Testis (tissue), 2 donors: ENCODE measurements at regions not wholly inside any gene's neighbourhood (a gene's known extent, or its start where the extent isn't known, plus 50 kb on each side); places are given as distances from the start of the nearest gene placed in this dataset.

Experiments used
- DNase-seq: peaks from one replicate; pipeline ENCODE4 v3.0.0-alpha.2; 2019
- H3K27ac ChIP-seq, 2 donors: fragments of 200-600 bp; sonication (generic); one replicate each; pipeline ENCODE4 v1.5.1; 2019
- H3K27me3 ChIP-seq: fragments of 200-600 bp; sonication (generic); one replicate; pipeline ENCODE4 v1.5.1; 2019
- H3K36me3 ChIP-seq: fragments of 200-600 bp; sonication (generic); one replicate; pipeline ENCODE4 v1.5.1; 2017; ENCODE audit warnings: low read depth; ENCODE audit errors: missing control alignments
- H3K4me1 ChIP-seq: fragments of 200-600 bp; sonication (generic); one replicate; pipeline ENCODE4 v1.5.1; 2019
- H3K4me3 ChIP-seq, 2 donors: fragments of 200-600 bp; sonication (generic); one replicate each; pipeline ENCODE4 v1.5.1; 2017 to 2019
- H3K9me3 ChIP-seq: fragments of 200-600 bp; sonication (generic); one replicate; pipeline ENCODE4 v1.5.1; 2017
- POLR2A ChIP-seq: fragments of 450-650 bp; IDR thresholded peaks from one replicate; pipeline ENCODE4 v1.6.1; 2017; ENCODE audit warnings: antibody characterized with exemption, mild to moderate bottlenecking, moderate library complexity
- WGBS, 2 donors: methylation state at CpG; one replicate each; pipeline ENCODE4 v1.1.5; 2018; 5-methylcytosine and 5-hydroxymethylcytosine counted together
- intact Hi-C: fragments of 100-400 bp; cut with DNase I; formaldehyde crosslinking; loops from one replicate; pipeline ENCODE4 v1.15.1; 2023; ENCODE audit warnings: low total_unique reads
- TF ChIP-seq, protein P1 (sequence below), 3 experiments: fragments of 450-650 bp in 2 of 3; fragments of 200-600 bp in 1 of 3; sonication (generic) in 1 of 3; IDR thresholded peaks; one replicate each; pipeline ENCODE4 v1.5.1; 2016 to 2019; ENCODE audit warnings: antibody characterized with exemption in 3 of 3, mild to moderate bottlenecking in 2 of 3, moderate library complexity in 1 of 3

DNA sequence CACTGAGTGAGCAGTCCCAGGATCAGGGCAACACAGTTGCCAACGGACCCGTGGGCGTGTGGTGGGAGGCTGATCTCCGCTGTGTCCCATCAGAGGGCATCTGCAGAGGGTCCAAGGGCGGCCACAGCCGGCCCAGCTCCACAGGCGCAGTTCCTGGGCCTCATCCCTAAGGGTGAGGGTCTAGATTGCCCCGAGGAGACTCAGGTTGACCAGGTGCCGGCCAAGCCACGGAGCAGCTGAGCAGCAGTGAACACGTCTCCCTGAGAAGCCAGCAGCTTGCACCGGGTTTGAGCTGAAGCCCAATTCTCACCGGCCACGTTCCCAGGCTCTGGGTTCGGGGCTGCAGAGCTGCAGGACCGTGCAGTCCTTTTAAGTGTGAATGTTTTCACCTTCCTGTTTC lies 58.8 kb upstream of the ADGRA1 start:
- no peaks in the 10 kb centered on the region for H3K27me3 ChIP-seq
- H3K36me3 ChIP-seq = no peaks in the 10 kb centered on the region
- no peaks in the 10 kb centered on the region for H3K9me3 ChIP-seq
- no peak for DNase-seq
- no peak overlapping the region for H3K27ac ChIP-seq
- WGBS, 2 donors = 83 to 87% methylated on average over 4 to 16 of the region's 16 CpGs
- TF ChIP-seq, protein P1, sequence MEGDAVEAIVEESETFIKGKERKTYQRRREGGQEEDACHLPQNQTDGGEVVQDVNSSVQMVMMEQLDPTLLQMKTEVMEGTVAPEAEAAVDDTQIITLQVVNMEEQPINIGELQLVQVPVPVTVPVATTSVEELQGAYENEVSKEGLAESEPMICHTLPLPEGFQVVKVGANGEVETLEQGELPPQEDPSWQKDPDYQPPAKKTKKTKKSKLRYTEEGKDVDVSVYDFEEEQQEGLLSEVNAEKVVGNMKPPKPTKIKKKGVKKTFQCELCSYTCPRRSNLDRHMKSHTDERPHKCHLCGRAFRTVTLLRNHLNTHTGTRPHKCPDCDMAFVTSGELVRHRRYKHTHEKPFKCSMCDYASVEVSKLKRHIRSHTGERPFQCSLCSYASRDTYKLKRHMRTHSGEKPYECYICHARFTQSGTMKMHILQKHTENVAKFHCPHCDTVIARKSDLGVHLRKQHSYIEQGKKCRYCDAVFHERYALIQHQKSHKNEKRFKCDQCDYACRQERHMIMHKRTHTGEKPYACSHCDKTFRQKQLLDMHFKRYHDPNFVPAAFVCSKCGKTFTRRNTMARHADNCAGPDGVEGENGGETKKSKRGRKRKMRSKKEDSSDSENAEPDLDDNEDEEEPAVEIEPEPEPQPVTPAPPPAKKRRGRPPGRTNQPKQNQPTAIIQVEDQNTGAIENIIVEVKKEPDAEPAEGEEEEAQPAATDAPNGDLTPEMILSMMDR (IDR thresholded peaks at IDR 0.05) = no peak
- TF ChIP-seq POLR2A = no peak
- H3K4me3 ChIP-seq = no peak overlapping the region
- intact Hi-C loops = no loop called here
- no peaks in the 10 kb centered on the region for H3K4me1 ChIP-seq

DNA sequence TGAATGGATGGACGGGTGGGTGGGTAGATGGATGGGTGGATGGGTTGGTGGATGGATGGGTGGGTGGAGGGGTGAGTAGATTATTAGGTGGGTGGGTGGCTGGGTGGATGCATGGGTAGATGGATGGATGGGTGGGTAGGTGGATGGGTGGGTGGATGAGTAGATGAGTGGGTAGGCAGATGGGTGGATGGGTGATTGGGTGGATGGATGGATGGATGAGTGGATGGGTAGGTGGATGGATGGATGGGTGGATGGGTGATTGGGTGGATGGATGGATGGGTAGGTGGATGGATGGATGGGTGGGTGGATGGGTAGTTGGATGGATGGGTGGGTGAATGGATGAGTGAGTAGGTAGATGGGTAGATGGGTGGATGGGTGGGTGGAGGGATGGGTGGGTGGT lies 59.6 kb upstream of the ADGRA1 start:
- TF ChIP-seq POLR2A = no peak
- TF ChIP-seq, protein P1 (IDR thresholded peaks at IDR 0.05) = no peak

DNA sequence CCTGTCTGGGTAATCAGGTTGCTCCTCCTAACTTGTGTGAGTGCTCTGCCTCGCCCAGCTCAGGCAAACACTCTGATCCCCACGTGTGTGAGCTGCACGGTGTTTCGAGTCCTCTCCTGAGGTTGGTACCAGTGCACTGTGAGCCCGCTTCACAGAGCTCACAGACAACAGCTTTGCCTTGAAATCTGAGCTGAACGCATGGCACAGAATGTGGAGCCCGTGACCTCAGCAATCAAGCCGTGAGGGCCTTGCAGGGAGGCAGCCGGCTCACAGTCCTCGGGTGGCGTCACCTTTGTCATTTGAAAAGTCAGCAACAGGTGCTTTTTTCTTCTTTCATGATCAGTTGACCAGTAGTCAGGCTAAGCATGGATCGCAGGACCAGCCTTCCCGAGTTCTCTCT lies 60.2 kb upstream of the ADGRA1 start:
- Histone ChIP-seq H3K36me3 (no peaks in the 10 kb centered on the region), H3K27ac (no peak overlapping the region), H3K9me3 (no peaks in the 10 kb centered on the region), H3K27me3 (no peaks in the 10 kb centered on the region), H3K4me1 (no peaks in the 10 kb centered on the region), H3K4me3 (no peak overlapping the region)
- TF ChIP-seq POLR2A = no peak
- TF ChIP-seq, protein P1 (IDR thresholded peaks at IDR 0.05) = no peak
- 70 to 74% methylated on average over 7 to 13 of the region's 13 CpGs for WGBS, 2 donors
- intact Hi-C loops = no loop called here
- DNase-seq = no peak

More for the DNA sequence above, 59.6 kb upstream of the ADGRA1 start:
- Histone ChIP-seq H3K4me3 (no peak overlapping the region), H3K9me3 (no peaks in the 10 kb centered on the region), H3K4me1 (no peaks in the 10 kb centered on the region), H3K36me3 (no peaks in the 10 kb centered on the region), H3K27ac (no peak overlapping the region), H3K27me3 (no peaks in the 10 kb centered on the region)
- 75 to 92% methylated on average over 1 of the region's 1 CpG for WGBS, 2 donors
- intact Hi-C loops = no loop called here
- DNase-seq = no peak

DNA sequence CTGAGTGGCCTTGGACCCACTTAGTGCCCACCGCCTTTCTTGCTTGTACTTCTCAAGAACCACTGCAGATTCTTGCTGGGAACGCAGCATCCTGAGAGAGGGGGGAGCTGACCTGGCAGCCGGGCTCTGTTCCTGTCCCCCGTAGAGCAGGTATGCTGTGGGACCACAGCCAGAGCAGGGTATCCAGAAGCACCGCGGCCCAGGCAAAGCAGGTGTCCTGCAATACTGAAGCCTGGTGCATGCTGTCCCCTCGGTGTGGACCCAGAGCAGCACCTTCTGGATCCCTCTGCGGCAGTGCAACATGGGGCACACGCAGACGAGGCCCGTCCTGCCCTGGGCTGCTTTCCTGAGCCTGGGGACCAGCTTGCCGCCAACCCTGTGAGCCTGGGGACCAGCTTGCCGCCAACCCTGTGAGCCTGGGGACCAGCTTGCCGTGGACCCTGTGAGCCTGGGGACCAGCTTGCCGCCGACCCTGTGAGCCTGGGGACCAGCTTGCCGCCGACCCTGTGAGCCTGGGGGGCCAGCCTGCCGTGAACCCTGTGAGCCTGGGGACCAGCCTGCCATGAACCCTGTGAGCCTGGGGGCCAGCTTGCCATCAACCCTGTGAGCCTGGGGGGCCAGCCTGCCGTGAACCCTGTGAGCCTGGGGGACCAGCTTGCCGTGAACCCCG lies 60.9 kb upstream of the ADGRA1 start:
- Histone ChIP-seq H3K4me1 (no peaks in the 10 kb centered on the region), H3K27me3 (no peaks in the 10 kb centered on the region), H3K4me3 (no peak overlapping the region), H3K36me3 (no peaks in the 10 kb centered on the region), H3K27ac (no peak overlapping the region), H3K9me3 (no peaks in the 10 kb centered on the region)
- intact Hi-C loops = no loop called here
- TF ChIP-seq POLR2A = no peak
- TF ChIP-seq, protein P1 (IDR thresholded peaks at IDR 0.05) = no peak
- DNase-seq = no peak
- WGBS, 2 donors = 77 to 92% methylated on average over 6 to 17 of the region's 22 CpGs

DNA sequence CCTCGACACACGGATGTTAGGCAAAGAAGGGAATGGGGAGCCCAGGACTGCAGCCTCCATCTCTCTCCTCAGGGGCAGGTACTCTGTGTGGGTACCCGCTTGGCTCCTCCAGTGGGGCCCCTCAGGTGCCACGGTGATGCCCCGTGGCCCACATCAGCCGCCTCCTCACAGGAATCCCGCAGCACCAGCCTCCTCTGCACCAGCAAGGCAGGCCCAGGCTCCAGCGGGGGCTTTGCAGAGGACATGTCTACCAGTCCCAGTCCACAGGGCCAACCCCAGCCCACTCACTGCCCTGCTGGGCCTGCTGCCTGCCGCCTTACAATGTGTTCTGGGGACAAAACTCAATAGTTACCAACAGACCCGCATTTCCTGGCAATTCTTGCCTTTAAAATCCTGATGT lies 61.6 kb upstream of the ADGRA1 start:
- no peak for DNase-seq
- intact Hi-C loops = no loop called here
- Histone ChIP-seq H3K4me3 (no peak overlapping the region), H3K4me1 (no peaks in the 10 kb centered on the region), H3K9me3 (no peaks in the 10 kb centered on the region), H3K27ac (no peak overlapping the region), H3K36me3 (no peaks in the 10 kb centered on the region), H3K27me3 (no peaks in the 10 kb centered on the region)
- TF ChIP-seq, protein P1 (IDR thresholded peaks at IDR 0.05) = no peak
- no peak for TF ChIP-seq POLR2A
- WGBS, 2 donors = 89 to 93% methylated on average over 9 to 10 of the region's 10 CpGs
